Endothelial cell of umbilical vein (primary cell): ENCODE measurements at regions not wholly inside any gene's neighbourhood (a gene's known extent, or its start where the extent isn't known, plus 50 kb on each side); places are given as distances from the start of the nearest gene placed in this dataset.
"Not testable (repeated sequence)": the region's sequence is repeated elsewhere in the genome, so short reads cannot be mapped to it uniquely, and the experiment has no call there.

Experiments
- BruUV-seq: library from RNA; stranded (reverse); fragments of 400-500 nt; replicated peaks from 2 replicates; lab custom pipeline; 2021; lab: Mats Ljungman, UMichigan
- CTCF ChIA-PET: fragments of 300-600, 350-600 bp; sonication (Branson Sonifier 250); formaldehyde crosslinking; loops from one replicate; lab custom pipeline; 2021; ENCODE audit warnings: antibody characterized with exemption, inconsistent platforms; lab: Charles Lee
- POLR2A ChIA-PET: fragments of 300-600, 350-600 bp; sonication (Branson Sonifier 250); formaldehyde crosslinking; loops from one replicate; lab custom pipeline; 2021; ENCODE audit warnings: antibody characterized with exemption, inconsistent platforms; lab: Charles Lee
- DNase-seq: peaks from one replicate; pipeline ENCODE4 v3.0.0-alpha.2; 2011; ENCODE audit warnings: low read depth, low spot score
- FAIRE-seq: peaks from 2 replicates; lab custom pipeline; 2011; peaks lifted over from hg19 to GRCh38; lab: Jason Lieb, UNC
- H2AFZ ChIP-seq: 2 replicates; pipeline ENCODE4 v1.6.0; 2012; ENCODE audit warnings: low read depth, low read length, control low read depth, inconsistent platforms
- H3K27ac ChIP-seq: 2 replicates; pipeline ENCODE4 v1.5.1; 2011; ENCODE audit warnings: low read depth, mild to moderate bottlenecking, control low read depth, low read length, moderate library complexity; ENCODE audit not compliant: insufficient read depth
- H3K27me3 ChIP-seq, 2 experiments: 2 replicates each; pipeline versions ENCODE4 v1.6.0 to v1.6.1; 2011; ENCODE audit warnings: low read length in 2 of 2, mixed read lengths in 1 of 2; ENCODE audit not compliant: control insufficient read depth in 2 of 2, insufficient read depth in 2 of 2
- H3K36me3 ChIP-seq, 2 experiments: 2 replicates in 1 of 2; 3 replicates in 1 of 2; pipeline ENCODE4 v1.5.1; 2011; ENCODE audit warnings: low read length in 2 of 2, mild to moderate bottlenecking in 1 of 2, moderate library complexity in 1 of 2; ENCODE audit not compliant: control insufficient read depth in 2 of 2, insufficient read depth in 2 of 2; ENCODE audit errors: extremely low read depth in 1 of 2
- H3K4me1 ChIP-seq: 3 replicates; pipeline ENCODE4 v1.5.1; 2011; ENCODE audit warnings: mild to moderate bottlenecking, low read length; ENCODE audit not compliant: control insufficient read depth, insufficient read depth; ENCODE audit errors: extremely low read depth
- H3K4me2 ChIP-seq: 2 replicates; pipeline ENCODE4 v1.6.1; 2011; ENCODE audit warnings: low read length, control low read depth, mixed read lengths; ENCODE audit not compliant: insufficient read depth
- H3K4me3 ChIP-seq, 3 experiments: fragments of 200-600 bp in 1 of 3; sonication (generic), shearing (Covaris generic) in 1 of 3; replicated peaks in 1 of 3; 2 replicates each; pipeline ENCODE4 v1.5.1; 2011 to 2016; ENCODE audit warnings: control low read depth in 3 of 3, low read length in 3 of 3, mild to moderate bottlenecking in 2 of 3, inconsistent platforms in 1 of 3, low read depth in 1 of 3, moderate library complexity in 1 of 3; ENCODE audit not compliant: insufficient read depth in 1 of 3
- H3K79me2 ChIP-seq: 2 replicates; pipeline ENCODE4 v1.6.0; 2012; ENCODE audit warnings: low read length, inconsistent platforms; ENCODE audit not compliant: control insufficient read depth, insufficient read depth
- H3K9ac ChIP-seq: replicated peaks from 2 replicates; pipeline ENCODE3; 2011; ENCODE audit warnings: low read length, control low read depth; ENCODE audit not compliant: insufficient read depth; ENCODE audit errors: extremely low read depth
- H3K9me1 ChIP-seq: replicated peaks from 3 replicates; pipeline ENCODE4 v1.6.0; 2011; ENCODE audit warnings: mild to moderate bottlenecking, low read length; ENCODE audit not compliant: control insufficient read depth, insufficient read depth; ENCODE audit errors: extremely low read depth
- H3K9me3 ChIP-seq: replicated peaks from 2 replicates; pipeline ENCODE4 v1.5.1; 2012; ENCODE audit warnings: low read length, inconsistent platforms; ENCODE audit not compliant: control insufficient read depth, insufficient read depth
- H4K20me1 ChIP-seq: replicated peaks from 2 replicates; pipeline ENCODE3; 2011; ENCODE audit warnings: mild to moderate bottlenecking, low read length; ENCODE audit not compliant: control insufficient read depth, insufficient read depth; ENCODE audit errors: extremely low read depth
- EZH2 ChIP-seq: IDR thresholded peaks from 2 replicates; pipeline ENCODE4 v1.6.1; 2012; ENCODE audit warnings: borderline replicate concordance, low read depth, mild to moderate bottlenecking, moderate library complexity, low read length, inconsistent platforms; ENCODE audit not compliant: severe bottlenecking
- GATA2 ChIP-seq: IDR thresholded peaks from 2 replicates; pipeline ENCODE4 v1.7.0; 2011; ENCODE audit warnings: low read depth, mild to moderate bottlenecking, moderate library complexity, mixed read lengths, low read length; ENCODE audit not compliant: insufficient read length, insufficient read depth
- JUN ChIP-seq: IDR thresholded peaks from 2 replicates; pipeline ENCODE4 v1.6.1; 2011; ENCODE audit warnings: borderline replicate concordance, low read depth; ENCODE audit not compliant: insufficient read length, insufficient read depth
- MYC ChIP-seq: IDR thresholded peaks from one replicate; pipeline ENCODE4 v1.6.1; 2011; ENCODE audit warnings: mild to moderate bottlenecking, low read depth, low read length
- POLR2AphosphoS5 ChIP-seq: IDR thresholded peaks from 2 replicates; pipeline ENCODE4 v1.6.1; 2012; ENCODE audit warnings: low read depth, mild to moderate bottlenecking, control low read depth, low read length, moderate library complexity; ENCODE audit not compliant: insufficient read depth
- dilution Hi-C: fragments of 300-500 bp; cut with MboI; formaldehyde crosslinking; loops from one replicate; pipeline ENCODE4 v1.15.0; 2019; ENCODE audit warnings: low sequenced_read_pairs; ENCODE audit not compliant: extremely low pct_ligation_motif_present
- intact Hi-C: fragments of 100-400 bp; cut with micrococcal nuclease; formaldehyde crosslinking; loops from one replicate; pipeline ENCODE4 v1.10.0; 2022
- TF ChIP-seq, protein P1 (sequence below): IDR thresholded peaks from 2 replicates; pipeline ENCODE4 v1.6.1; 2011; ENCODE audit not compliant: insufficient read depth, insufficient read length

DNA sequence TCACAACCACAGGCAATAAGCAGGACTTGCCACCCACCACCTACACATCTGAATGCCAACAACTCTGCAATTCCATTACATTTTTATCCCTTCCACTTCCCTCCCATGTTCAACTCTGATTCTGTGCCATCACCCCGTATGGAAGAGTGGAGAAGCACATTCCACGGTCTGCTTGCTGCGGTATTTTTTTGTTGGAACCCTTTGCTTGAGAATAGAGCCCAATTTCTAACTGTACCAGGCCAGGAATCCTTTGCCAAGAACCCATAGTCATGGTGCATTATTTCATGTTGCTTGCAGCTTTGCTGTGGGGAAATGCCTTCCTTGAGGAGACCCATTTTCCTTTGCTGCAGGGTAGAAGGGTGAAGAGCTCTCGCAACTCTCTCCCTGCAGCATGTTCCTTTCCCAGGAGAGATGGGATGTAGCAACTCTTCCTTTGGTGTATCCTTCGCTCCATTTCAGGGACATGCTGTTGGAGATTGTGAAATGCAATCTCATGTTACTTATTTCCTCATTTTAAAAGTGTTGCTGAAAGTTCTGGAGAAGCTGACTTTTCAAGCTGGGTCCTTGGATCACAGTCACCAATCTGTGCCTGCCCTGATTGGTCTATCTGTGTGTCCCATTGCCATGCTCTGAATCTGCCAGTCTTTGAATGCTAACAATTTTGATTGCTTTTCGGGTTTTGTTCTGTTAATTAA lies 69.8 kb upstream of the STARD13 start:
- H3K79me2 ChIP-seq, result no peaks in the 10 kb centered on the region
- H3K27ac ChIP-seq, result no peak overlapping the region
- H2AFZ ChIP-seq, result no peak overlapping the region
- no peaks in the 10 kb centered on the region for H3K36me3 ChIP-seq
- DNase-seq (no peak), FAIRE-seq (no peak)
- no peaks in the 10 kb centered on the region for H4K20me1 ChIP-seq
- BruUV-seq, result no TSS peak
- no peak for TF ChIP-seq POLR2AphosphoS5
- TF ChIP-seq EZH2, result no peak
- no peak for TF ChIP-seq GATA2
- TF ChIP-seq, protein P1, sequence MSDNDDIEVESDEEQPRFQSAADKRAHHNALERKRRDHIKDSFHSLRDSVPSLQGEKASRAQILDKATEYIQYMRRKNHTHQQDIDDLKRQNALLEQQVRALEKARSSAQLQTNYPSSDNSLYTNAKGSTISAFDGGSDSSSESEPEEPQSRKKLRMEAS, result no peak
- no peak for TF ChIP-seq MYC
- no peak for TF ChIP-seq JUN
- intact Hi-C loops, result loop anchor here (10.0 kb wide), 1 partner anchor 369 kb away; no protein-coding TSS in a partner anchor
- no peaks in the 10 kb centered on the region for H3K9me3 ChIP-seq
- POLR2A ChIA-PET, result no interaction called here
- dilution Hi-C loops, result no loop called here
- H3K4me1 ChIP-seq, result peaks cover 9% of the 10 kb centered on the region
- H3K9me1 ChIP-seq, result no peaks in the 10 kb centered on the region
- no peak overlapping the region for H3K4me2 ChIP-seq
- H3K27me3 ChIP-seq, result no peaks in the 10 kb centered on the region
- CTCF ChIA-PET, result interaction anchor here (1.2 to 1.9 kb wide), 4 partner anchors 9 to 127 kb away, joined by 3 to 5 read pairs (median 4); no protein-coding TSS in a partner anchor
- H3K9ac ChIP-seq, result no peak overlapping the region
- H3K4me3 ChIP-seq, result no peak overlapping the region

DNA sequence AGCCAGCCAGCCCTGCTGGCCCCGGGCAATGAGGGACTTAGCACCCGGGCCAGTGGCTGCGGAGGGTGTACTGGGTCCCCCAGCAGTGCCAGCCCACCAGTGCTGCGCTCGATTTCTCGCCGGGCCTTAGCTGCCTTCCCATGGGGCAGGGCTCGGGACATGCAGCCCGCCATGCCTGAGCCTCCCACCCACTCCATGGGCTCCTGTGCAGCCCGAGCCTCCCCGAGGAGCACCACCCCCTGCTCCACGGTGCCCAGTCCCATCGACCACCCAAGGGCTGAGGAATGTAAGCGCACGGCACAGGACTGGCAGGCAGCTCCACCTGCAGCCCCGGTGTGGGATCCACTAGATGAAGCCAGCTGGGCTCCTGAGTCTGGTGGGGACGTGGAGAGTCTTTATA lies 72.5 kb upstream of the STARD13 start:
- H3K9ac ChIP-seq, H3K27ac ChIP-seq, BruUV-seq, FAIRE-seq, H3K4me3 ChIP-seq, H3K4me2 ChIP-seq, H3K9me3 ChIP-seq, H3K79me2 ChIP-seq, H4K20me1 ChIP-seq, H3K36me3 ChIP-seq, POLR2A ChIA-PET, dilution Hi-C loops, DNase-seq, H3K9me1 ChIP-seq, H2AFZ ChIP-seq, CTCF ChIA-PET, H3K27me3 ChIP-seq, H3K4me1 ChIP-seq: not testable (repeated sequence)
- intact Hi-C loops, result loop anchor here (10.0 kb wide), 1 partner anchor 367 kb away; no protein-coding TSS in a partner anchor
